ENCODE measurements at regions not wholly inside any gene's neighbourhood (a gene's known extent, or its start where the extent isn't known, plus 50 kb on each side); places are given as distances from the start of the nearest gene placed in this dataset.
"Not testable (repeated sequence)": the region's sequence is repeated elsewhere in the genome, so short reads cannot be mapped to it uniquely, and the experiment has no call there.

DNA sequence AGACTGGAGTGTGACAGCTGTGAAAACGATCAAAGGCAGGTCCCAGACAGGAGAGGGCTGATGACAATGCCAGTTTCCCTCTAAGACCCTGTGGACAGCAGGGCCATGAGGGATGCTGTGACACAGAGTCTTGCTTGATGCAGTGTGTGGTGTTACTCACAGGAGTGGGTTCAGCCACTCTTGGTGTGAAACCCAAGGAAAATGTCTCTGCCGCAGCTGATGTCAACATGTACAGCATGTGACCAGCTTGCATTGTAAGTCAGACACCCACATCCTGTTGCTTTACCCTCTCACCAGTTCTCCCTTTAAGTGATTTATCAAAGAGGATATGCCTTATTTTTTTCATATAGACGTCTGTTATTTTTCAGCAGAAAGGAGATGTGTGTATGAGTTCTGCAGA lies 268.6 kb downstream of the BTG1 start:
- Histone ChIP-seq H3K4me3 (ENCODE audit: insufficient read depth, low read depth, low read length, poor library complexity, severe bottlenecking) (peak overlapping the region; percentile 2), H3K4me1 (ENCODE audit: control insufficient read depth, insufficient read depth, low read length, poor library complexity, severe bottlenecking) (peaks cover 41% of the 10 kb centered on the region)
- DNase-seq, result peak; percentile 82 to 89 (median 87)

GRCh38 chr12:91875671-91876070 lies 270.0 kb downstream of the BTG1 start:
- H3K27ac ChIP-seq (ENCODE audit: insufficient read depth, low read length, poor library complexity, severe bottlenecking), result peak overlapping the region; percentile 97
- H3K9me3 ChIP-seq (ENCODE audit: control insufficient read depth, low read length); H3K4me3 ChIP-seq (ENCODE audit: insufficient read depth, low read depth, low read length, poor library complexity, severe bottlenecking); H3K27me3 ChIP-seq (replicated peaks; ENCODE audit: control insufficient read depth, insufficient read depth, low read length, poor library complexity, severe bottlenecking); DNase-seq; H3K36me3 ChIP-seq (ENCODE audit: control insufficient read depth, insufficient read depth, low read length): not testable (repeated sequence)
- peaks cover 52% of the 10 kb centered on the region for H3K4me1 ChIP-seq (ENCODE audit: control insufficient read depth, insufficient read depth, low read length, poor library complexity, severe bottlenecking)

More for the DNA sequence above, 268.6 kb downstream of the BTG1 start:
- Histone ChIP-seq H3K27me3 (replicated peaks; ENCODE audit: control insufficient read depth, insufficient read depth, low read length, poor library complexity, severe bottlenecking) (no peaks in the 10 kb centered on the region), H3K9me3 (ENCODE audit: control insufficient read depth, low read length) (no peaks in the 10 kb centered on the region), H3K27ac (ENCODE audit: insufficient read depth, low read length, poor library complexity, severe bottlenecking) (peak overlapping the region; percentile 97), H3K36me3 (ENCODE audit: control insufficient read depth, insufficient read depth, low read length) (no peaks in the 10 kb centered on the region)

GRCh38 chr12:91874086-91874865 lies 271.4 kb downstream of the BTG1 start:
- no peak for DNase-seq
- Histone ChIP-seq H3K9me3 (ENCODE audit: control insufficient read depth, low read length) (no peaks in the 10 kb centered on the region), H3K36me3 (ENCODE audit: control insufficient read depth, insufficient read depth, low read length) (no peaks in the 10 kb centered on the region), H3K4me1 (ENCODE audit: control insufficient read depth, insufficient read depth, low read length, poor library complexity, severe bottlenecking) (peaks cover 42% of the 10 kb centered on the region), H3K4me3 (ENCODE audit: insufficient read depth, low read depth, low read length, poor library complexity, severe bottlenecking) (no peak overlapping the region), H3K27ac (ENCODE audit: insufficient read depth, low read length, poor library complexity, severe bottlenecking) (no peak overlapping the region), H3K27me3 (replicated peaks; ENCODE audit: control insufficient read depth, insufficient read depth, low read length, poor library complexity, severe bottlenecking) (no peaks in the 10 kb centered on the region)

DNA sequence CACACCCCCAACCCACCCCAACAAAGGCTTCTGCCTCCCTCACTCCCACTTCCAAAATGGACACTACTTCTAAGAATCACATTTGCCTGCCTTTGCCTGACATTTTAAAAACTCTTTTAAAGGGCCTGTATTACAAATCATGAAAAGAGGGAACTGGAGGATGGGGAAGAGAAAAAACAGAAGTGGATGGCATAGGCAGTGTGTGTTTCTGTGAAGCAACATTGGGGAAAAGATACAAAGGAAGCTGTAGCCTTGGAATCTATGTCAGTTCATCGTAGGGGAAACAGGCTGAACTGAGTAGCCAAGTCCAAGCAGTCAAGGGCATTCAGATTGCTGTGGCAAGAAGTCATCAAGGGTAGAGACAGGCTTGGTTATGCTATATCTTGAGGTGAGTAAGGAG lies 273.9 kb downstream of the BTG1 start:
- peak overlapping the region; percentile 85 for H3K27ac ChIP-seq (ENCODE audit: insufficient read depth, low read length, poor library complexity, severe bottlenecking)
- H3K4me3 ChIP-seq (ENCODE audit: insufficient read depth, low read depth, low read length, poor library complexity, severe bottlenecking), result no peak overlapping the region
- no peak for DNase-seq
- peaks cover 24% of the 10 kb centered on the region for H3K4me1 ChIP-seq (ENCODE audit: control insufficient read depth, insufficient read depth, low read length, poor library complexity, severe bottlenecking)
- no peaks in the 10 kb centered on the region for H3K36me3 ChIP-seq (ENCODE audit: control insufficient read depth, insufficient read depth, low read length)
- H3K9me3 ChIP-seq (ENCODE audit: control insufficient read depth, low read length), result no peaks in the 10 kb centered on the region
- no peaks in the 10 kb centered on the region for H3K27me3 ChIP-seq (replicated peaks; ENCODE audit: control insufficient read depth, insufficient read depth, low read length, poor library complexity, severe bottlenecking)

DNA sequence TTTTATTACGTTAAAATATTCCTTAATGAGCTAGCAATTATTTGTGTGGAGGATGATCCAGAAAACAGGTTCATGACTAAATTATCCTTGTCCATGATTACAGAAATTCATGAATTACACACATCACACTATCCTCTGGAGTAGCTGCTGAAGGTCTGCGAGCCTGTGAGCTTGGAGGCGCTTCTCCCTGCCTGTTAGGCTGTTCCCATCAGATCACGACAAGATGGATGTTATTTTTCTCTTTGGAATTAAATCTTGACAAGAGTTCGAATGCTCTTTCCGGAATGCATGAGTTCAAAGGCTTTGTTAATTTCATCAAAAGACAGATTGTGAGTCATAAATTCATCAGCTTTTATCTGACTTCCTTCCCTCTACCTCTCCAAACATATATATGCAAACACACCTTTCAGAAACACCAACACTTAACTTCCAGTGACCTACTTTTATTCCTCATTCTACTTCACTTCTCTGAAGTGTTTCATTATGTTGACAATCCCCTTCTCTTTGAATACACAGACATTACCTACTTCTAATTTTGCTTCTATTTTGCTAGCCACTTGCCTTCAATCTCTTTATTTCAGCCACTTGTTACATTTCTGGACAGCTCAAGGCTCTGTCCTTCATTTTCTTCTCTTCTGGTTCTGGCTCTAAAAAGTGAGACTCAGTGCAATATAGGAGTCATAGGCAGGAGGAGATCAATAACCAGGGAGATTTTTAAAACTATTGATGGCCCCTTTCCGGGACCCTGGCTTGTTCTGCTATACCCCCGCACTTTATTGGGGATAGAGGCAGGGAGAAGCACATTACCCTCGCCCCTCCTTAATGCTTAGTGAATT lies 274.6 kb downstream of the BTG1 start:
- peaks cover 17% of the 10 kb centered on the region for H3K4me1 ChIP-seq (ENCODE audit: control insufficient read depth, insufficient read depth, low read length, poor library complexity, severe bottlenecking)
- H3K9me3 ChIP-seq (ENCODE audit: control insufficient read depth, low read length), result no peaks in the 10 kb centered on the region
- H3K4me3 ChIP-seq (ENCODE audit: insufficient read depth, low read depth, low read length, poor library complexity, severe bottlenecking), result no peak overlapping the region
- DNase-seq, result no peak
- H3K27me3 ChIP-seq (replicated peaks; ENCODE audit: control insufficient read depth, insufficient read depth, low read length, poor library complexity, severe bottlenecking), result no peaks in the 10 kb centered on the region
- peak overlapping the region; percentile 85 for H3K27ac ChIP-seq (ENCODE audit: insufficient read depth, low read length, poor library complexity, severe bottlenecking)
- no peaks in the 10 kb centered on the region for H3K36me3 ChIP-seq (ENCODE audit: control insufficient read depth, insufficient read depth, low read length)

DNA sequence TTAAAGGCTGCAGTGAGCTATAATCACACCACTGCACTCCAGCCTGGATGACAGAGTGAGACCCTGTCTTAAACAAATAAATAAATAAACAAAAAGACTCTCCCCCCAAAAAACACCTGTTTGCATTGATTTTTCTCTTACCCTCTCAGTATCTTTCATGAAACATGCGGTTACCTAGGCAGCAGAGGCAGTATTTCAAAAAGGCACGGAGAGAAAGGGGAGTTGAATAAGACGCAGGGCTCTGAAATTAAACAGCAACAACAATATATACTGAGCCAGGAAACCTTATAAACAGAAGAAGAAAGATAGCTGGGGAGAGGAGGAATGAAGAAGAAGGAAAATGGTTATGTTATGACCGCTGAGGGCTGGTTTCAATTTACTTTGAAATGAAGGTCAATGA lies 277.6 kb downstream of the BTG1 start:
- Histone ChIP-seq H3K36me3 (ENCODE audit: control insufficient read depth, insufficient read depth, low read length) (no peaks in the 10 kb centered on the region), H3K27me3 (replicated peaks; ENCODE audit: control insufficient read depth, insufficient read depth, low read length, poor library complexity, severe bottlenecking) (no peaks in the 10 kb centered on the region), H3K4me1 (ENCODE audit: control insufficient read depth, insufficient read depth, low read length, poor library complexity, severe bottlenecking) (peaks cover 17% of the 10 kb centered on the region), H3K27ac (ENCODE audit: insufficient read depth, low read length, poor library complexity, severe bottlenecking) (no peak overlapping the region), H3K4me3 (ENCODE audit: insufficient read depth, low read depth, low read length, poor library complexity, severe bottlenecking) (no peak overlapping the region), H3K9me3 (ENCODE audit: control insufficient read depth, low read length) (no peaks in the 10 kb centered on the region)
- no peak for DNase-seq

GRCh38 chr12:91866566-91866965 lies 279.1 kb downstream of the BTG1 start:
- H3K4me1 ChIP-seq (ENCODE audit: control insufficient read depth, insufficient read depth, low read length, poor library complexity, severe bottlenecking), result peaks cover 9% of the 10 kb centered on the region
- H3K36me3 ChIP-seq (ENCODE audit: control insufficient read depth, insufficient read depth, low read length), result no peaks in the 10 kb centered on the region
- no peak overlapping the region for H3K27ac ChIP-seq (ENCODE audit: insufficient read depth, low read length, poor library complexity, severe bottlenecking)
- DNase-seq, result no peak
- H3K27me3 ChIP-seq (replicated peaks; ENCODE audit: control insufficient read depth, insufficient read depth, low read length, poor library complexity, severe bottlenecking), result no peaks in the 10 kb centered on the region
- no peaks in the 10 kb centered on the region for H3K9me3 ChIP-seq (ENCODE audit: control insufficient read depth, low read length)
- H3K4me3 ChIP-seq (ENCODE audit: insufficient read depth, low read depth, low read length, poor library complexity, severe bottlenecking), result no peak overlapping the region

DNA sequence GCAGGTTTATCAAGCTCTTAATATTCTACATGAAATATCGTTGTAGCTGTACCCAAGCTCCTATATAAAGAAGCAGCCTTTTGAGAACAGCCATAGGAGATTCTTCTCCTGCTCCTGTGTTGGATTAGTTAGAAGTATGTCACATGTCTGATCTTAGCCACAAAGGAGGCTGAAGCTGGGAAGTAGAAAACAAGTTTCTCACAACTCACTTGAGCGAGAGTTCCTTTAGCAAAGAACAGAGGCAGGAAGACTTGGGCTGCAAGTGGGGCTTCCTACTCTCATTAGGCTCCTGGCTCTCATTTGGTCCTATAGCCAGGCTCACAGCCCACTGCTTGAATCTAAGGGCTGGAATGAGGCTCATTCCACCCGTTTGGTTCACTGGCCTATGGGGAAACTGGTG lies 281.9 kb downstream of the BTG1 start:
- Histone ChIP-seq H3K4me3 (ENCODE audit: insufficient read depth, low read depth, low read length, poor library complexity, severe bottlenecking) (no peak overlapping the region), H3K36me3 (ENCODE audit: control insufficient read depth, insufficient read depth, low read length) (no peaks in the 10 kb centered on the region), H3K4me1 (ENCODE audit: control insufficient read depth, insufficient read depth, low read length, poor library complexity, severe bottlenecking) (no peaks in the 10 kb centered on the region), H3K27ac (ENCODE audit: insufficient read depth, low read length, poor library complexity, severe bottlenecking) (no peak overlapping the region), H3K9me3 (ENCODE audit: control insufficient read depth, low read length) (no peaks in the 10 kb centered on the region), H3K27me3 (replicated peaks; ENCODE audit: control insufficient read depth, insufficient read depth, low read length, poor library complexity, severe bottlenecking) (no peaks in the 10 kb centered on the region)
- DNase-seq, result no peak

- Histone ChIP-seq H3K27me3 (replicated peaks; ENCODE audit: control insufficient read depth, insufficient read depth, low read length, poor library complexity, severe bottlenecking) (no peaks in the 10 kb centered on the region), H3K9me3 (ENCODE audit: control insufficient read depth, low read length) (no peaks in the 10 kb centered on the region), H3K4me3 (ENCODE audit: insufficient read depth, low read depth, low read length, poor library complexity, severe bottlenecking) (no peak overlapping the region), H3K4me1 (ENCODE audit: control insufficient read depth, insufficient read depth, low read length, poor library complexity, severe bottlenecking) (no peaks in the 10 kb centered on the region), H3K27ac (ENCODE audit: insufficient read depth, low read length, poor library complexity, severe bottlenecking) (no peak overlapping the region), H3K36me3 (ENCODE audit: control insufficient read depth, insufficient read depth, low read length) (no peaks in the 10 kb centered on the region)
- no peak for DNase-seq
Observed at GRCh38 chr12:91861554-91861953, 284.1 kb downstream of the BTG1 start.

GRCh38 chr12:91859347-91859746 lies 286.3 kb downstream of the BTG1 start:
- Histone ChIP-seq H3K9me3 (ENCODE audit: control insufficient read depth, low read length) (no peaks in the 10 kb centered on the region), H3K27ac (ENCODE audit: insufficient read depth, low read length, poor library complexity, severe bottlenecking) (no peak overlapping the region)

More at GRCh38 chr12:91859347-91859746, 286.3 kb downstream of the BTG1 start:
- no peak for DNase-seq
- H3K27me3 ChIP-seq (replicated peaks; ENCODE audit: control insufficient read depth, insufficient read depth, low read length, poor library complexity, severe bottlenecking), result no peaks in the 10 kb centered on the region
- no peaks in the 10 kb centered on the region for H3K4me1 ChIP-seq (ENCODE audit: control insufficient read depth, insufficient read depth, low read length, poor library complexity, severe bottlenecking)
- H3K36me3 ChIP-seq (ENCODE audit: control insufficient read depth, insufficient read depth, low read length), result no peaks in the 10 kb centered on the region
- H3K4me3 ChIP-seq (ENCODE audit: insufficient read depth, low read depth, low read length, poor library complexity, severe bottlenecking), result no peak overlapping the region
